ENCODE measurements at regions not wholly inside any gene's neighbourhood (a gene's known extent, or its start where the extent isn't known, plus 50 kb on each side); places are given as distances from the start of the nearest gene placed in this dataset.
"Not testable (repeated sequence)": the region's sequence is repeated elsewhere in the genome, so short reads cannot be mapped to it uniquely, and the experiment has no call there.

DNA sequence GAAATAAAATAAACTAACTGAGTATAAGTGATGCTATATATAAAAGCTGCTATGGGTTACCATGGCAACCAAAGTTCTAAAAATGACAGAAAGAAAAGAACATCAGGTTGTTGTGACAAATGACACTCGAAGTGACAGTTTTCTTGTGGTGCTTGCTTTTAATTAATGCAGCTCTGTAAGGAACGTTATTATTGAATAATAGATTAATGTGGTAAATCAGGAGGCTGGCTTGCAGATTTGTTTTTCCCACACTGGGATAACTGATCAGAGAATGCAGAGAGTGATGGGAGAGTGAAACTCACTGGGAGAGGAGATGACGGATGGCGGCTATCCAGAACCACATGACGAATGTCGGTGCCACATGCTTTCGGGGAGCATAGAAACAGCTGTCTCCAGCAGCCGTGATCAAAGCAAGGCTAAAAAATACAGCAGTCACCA lies 207.0 kb upstream of the ATP10A start:
- Histone ChIP-seq H2AK5ac (ENCODE audit: low read length) (no peak overlapping the region), H3K79me1 (ENCODE audit: low read length) (no peaks in the 10 kb centered on the region), H2BK120ac (ENCODE audit: low read depth, low read length) (no peak overlapping the region), H4K5ac (ENCODE audit: low read length) (no peak overlapping the region), H3K36me3 (ENCODE audit: control insufficient read depth, insufficient read depth, low read length) (no peaks in the 10 kb centered on the region), H4K8ac (ENCODE audit: low read depth, low read length) (no peak overlapping the region), H3K4me3 (ENCODE audit: low read length) (no peak overlapping the region), H3K27me3 (ENCODE audit: insufficient read depth, low read length, poor library complexity) (no peaks in the 10 kb centered on the region), H3K4me1 (ENCODE audit: control insufficient read depth, low read depth, low read length) (no peaks in the 10 kb centered on the region), H3K4me2 (ENCODE audit: low read length) (no peak overlapping the region), H3K18ac (ENCODE audit: low read length) (no peak overlapping the region), H3K9ac (ENCODE audit: low read length) (no peak overlapping the region), H3K4ac (ENCODE audit: low read depth, low read length) (no peak overlapping the region), H3K23ac (ENCODE audit: low read length) (no peak overlapping the region), H3K56ac (ENCODE audit: low read length) (no peak overlapping the region), H3K79me2 (ENCODE audit: control insufficient read depth, insufficient read depth, low read length) (no peaks in the 10 kb centered on the region), H2BK15ac (replicated peaks; ENCODE audit: low read depth) (no peak overlapping the region), H2BK5ac (ENCODE audit: low read length) (no peak overlapping the region), H3K27ac (ENCODE audit: low read depth, low read length) (no peak overlapping the region)
- no peak for DNase-seq
- no CpG with 5 or more reads among the region's 8 CpGs for WGBS (ENCODE audit: extremely low coverage, insufficient coverage, low lambda C conversion rate)

DNA sequence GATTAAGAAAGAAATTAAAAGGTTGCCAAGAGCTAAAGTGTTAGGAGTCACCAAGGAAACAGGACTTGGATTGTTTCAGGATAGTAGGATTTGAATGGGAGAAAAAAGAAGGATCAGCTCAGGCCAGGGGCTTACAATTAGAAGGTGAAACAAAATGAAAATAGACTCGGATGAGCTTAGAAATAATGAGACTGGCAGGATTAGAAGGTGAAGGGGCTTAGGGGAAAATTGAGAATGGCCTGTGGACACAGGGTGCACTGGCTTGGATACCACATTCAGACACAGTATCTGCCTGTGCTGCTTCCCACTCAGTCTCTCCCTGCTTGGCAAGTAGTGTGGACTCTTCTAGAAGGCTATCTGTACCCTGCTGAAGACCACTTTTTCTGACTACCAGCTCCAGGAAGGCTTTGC lies 206.1 kb upstream of the ATP10A start:
- no peaks in the 10 kb centered on the region for H3K36me3 ChIP-seq (ENCODE audit: control insufficient read depth, insufficient read depth, low read length)
- no peak overlapping the region for H3K4me2 ChIP-seq (ENCODE audit: low read length)
- no peaks in the 10 kb centered on the region for H3K27me3 ChIP-seq (ENCODE audit: insufficient read depth, low read length, poor library complexity)
- no peak overlapping the region for H3K4ac ChIP-seq (ENCODE audit: low read depth, low read length)
- H2BK120ac ChIP-seq (ENCODE audit: low read depth, low read length): no peak overlapping the region
- H2BK15ac ChIP-seq (replicated peaks; ENCODE audit: low read depth): no peak overlapping the region
- no peak overlapping the region for H3K4me3 ChIP-seq (ENCODE audit: low read length)
- H3K79me1 ChIP-seq (ENCODE audit: low read length): no peaks in the 10 kb centered on the region
- no peak overlapping the region for H2AK5ac ChIP-seq (ENCODE audit: low read length)
- H3K56ac ChIP-seq (ENCODE audit: low read length): no peak overlapping the region
- H3K27ac ChIP-seq (ENCODE audit: low read depth, low read length): no peak overlapping the region
- H3K4me1 ChIP-seq (ENCODE audit: control insufficient read depth, low read depth, low read length): no peaks in the 10 kb centered on the region
- no peak for DNase-seq
- H3K9ac ChIP-seq (ENCODE audit: low read length): no peak overlapping the region
- H4K5ac ChIP-seq (ENCODE audit: low read length): no peak overlapping the region
- H3K18ac ChIP-seq (ENCODE audit: low read length): no peak overlapping the region
- no peak overlapping the region for H4K8ac ChIP-seq (ENCODE audit: low read depth, low read length)
- H3K79me2 ChIP-seq (ENCODE audit: control insufficient read depth, insufficient read depth, low read length): no peaks in the 10 kb centered on the region
- no CpG with 5 or more reads among the region's 1 CpG for WGBS (ENCODE audit: extremely low coverage, insufficient coverage, low lambda C conversion rate)
- no peak overlapping the region for H2BK5ac ChIP-seq (ENCODE audit: low read length)
- H3K23ac ChIP-seq (ENCODE audit: low read length): no peak overlapping the region

DNA sequence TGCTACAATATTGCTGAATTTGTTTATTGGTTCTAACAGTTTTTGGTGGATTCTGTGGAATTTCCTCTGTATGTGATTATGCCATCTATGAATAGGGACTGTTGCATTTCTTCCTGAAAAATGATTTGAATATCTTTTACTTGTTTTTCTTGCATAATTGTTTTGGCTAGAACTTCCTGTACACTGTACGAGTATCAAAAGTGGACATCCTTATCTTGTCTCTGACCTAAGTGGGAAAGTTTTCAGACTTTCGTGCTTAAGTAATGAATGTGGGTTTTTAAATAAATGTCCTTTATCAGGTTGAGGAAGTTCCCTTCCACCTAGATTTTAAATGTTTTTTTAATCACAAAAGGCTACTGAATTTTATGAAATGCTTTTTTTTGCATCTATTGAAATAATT lies 203.8 kb upstream of the ATP10A start:
- no peak overlapping the region for H2BK15ac ChIP-seq (replicated peaks; ENCODE audit: low read depth)
- H3K27ac ChIP-seq (ENCODE audit: low read depth, low read length): no peak overlapping the region
- H3K4me1 ChIP-seq (ENCODE audit: control insufficient read depth, low read depth, low read length): no peaks in the 10 kb centered on the region
- H2BK120ac ChIP-seq (ENCODE audit: low read depth, low read length): no peak overlapping the region
- H2BK5ac ChIP-seq (ENCODE audit: low read length): no peak overlapping the region
- H3K79me2 ChIP-seq (ENCODE audit: control insufficient read depth, insufficient read depth, low read length): no peaks in the 10 kb centered on the region
- WGBS (ENCODE audit: extremely low coverage, insufficient coverage, low lambda C conversion rate): no CpG with 5 or more reads among the region's 2 CpGs
- no peak overlapping the region for H2AK5ac ChIP-seq (ENCODE audit: low read length)
- no peak overlapping the region for H3K23ac ChIP-seq (ENCODE audit: low read length)
- H4K5ac ChIP-seq (ENCODE audit: low read length): no peak overlapping the region
- no peak overlapping the region for H3K4me2 ChIP-seq (ENCODE audit: low read length)
- H3K36me3 ChIP-seq (ENCODE audit: control insufficient read depth, insufficient read depth, low read length): no peaks in the 10 kb centered on the region
- H3K9ac ChIP-seq (ENCODE audit: low read length): no peak overlapping the region
- H3K4me3 ChIP-seq (ENCODE audit: low read length): no peak overlapping the region
- H3K56ac ChIP-seq (ENCODE audit: low read length): no peak overlapping the region
- H3K79me1 ChIP-seq (ENCODE audit: low read length): no peaks in the 10 kb centered on the region
- no peaks in the 10 kb centered on the region for H3K27me3 ChIP-seq (ENCODE audit: insufficient read depth, low read length, poor library complexity)
- DNase-seq: no peak
- no peak overlapping the region for H3K18ac ChIP-seq (ENCODE audit: low read length)
- no peak overlapping the region for H4K8ac ChIP-seq (ENCODE audit: low read depth, low read length)
- no peak overlapping the region for H3K4ac ChIP-seq (ENCODE audit: low read depth, low read length)

DNA sequence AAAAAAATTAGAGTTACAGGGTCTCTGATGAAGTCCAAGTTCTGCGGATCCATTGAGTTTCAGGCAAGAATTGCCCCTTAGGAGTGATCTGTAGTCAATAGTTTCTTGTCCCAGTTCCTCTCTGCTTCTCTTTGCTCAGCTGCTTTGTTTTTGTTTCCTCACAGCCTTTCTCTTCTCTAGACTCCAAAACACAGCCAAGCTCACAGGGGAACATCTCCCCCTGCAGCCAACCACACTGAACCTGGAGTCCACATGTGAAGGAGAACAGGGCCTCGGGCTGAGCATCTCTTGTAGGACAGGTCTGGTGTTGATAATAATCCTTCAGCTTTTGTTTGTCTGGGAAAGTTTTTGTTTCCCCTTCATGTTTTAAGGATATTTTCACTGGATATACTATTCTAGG lies 202.6 kb upstream of the ATP10A start:
- no peak overlapping the region for H4K8ac ChIP-seq (ENCODE audit: low read depth, low read length)
- H3K27ac ChIP-seq (ENCODE audit: low read depth, low read length): no peak overlapping the region
- H3K56ac ChIP-seq (ENCODE audit: low read length): no peak overlapping the region
- no CpG with 5 or more reads among the region's 2 CpGs for WGBS (ENCODE audit: extremely low coverage, insufficient coverage, low lambda C conversion rate)
- H2BK15ac ChIP-seq (replicated peaks; ENCODE audit: low read depth): no peak overlapping the region
- no peak overlapping the region for H2BK5ac ChIP-seq (ENCODE audit: low read length)
- H3K18ac ChIP-seq (ENCODE audit: low read length): no peak overlapping the region
- no peak overlapping the region for H3K4ac ChIP-seq (ENCODE audit: low read depth, low read length)
- no peaks in the 10 kb centered on the region for H3K79me1 ChIP-seq (ENCODE audit: low read length)
- no peak overlapping the region for H3K23ac ChIP-seq (ENCODE audit: low read length)
- H3K4me1 ChIP-seq (ENCODE audit: control insufficient read depth, low read depth, low read length): no peaks in the 10 kb centered on the region
- no peaks in the 10 kb centered on the region for H3K36me3 ChIP-seq (ENCODE audit: control insufficient read depth, insufficient read depth, low read length)
- peak; percentile 64 for DNase-seq
- no peak overlapping the region for H3K9ac ChIP-seq (ENCODE audit: low read length)
- H2AK5ac ChIP-seq (ENCODE audit: low read length): no peak overlapping the region
- H3K27me3 ChIP-seq (ENCODE audit: insufficient read depth, low read length, poor library complexity): no peaks in the 10 kb centered on the region
- H3K4me2 ChIP-seq (ENCODE audit: low read length): no peak overlapping the region
- no peak overlapping the region for H4K5ac ChIP-seq (ENCODE audit: low read length)
- no peaks in the 10 kb centered on the region for H3K79me2 ChIP-seq (ENCODE audit: control insufficient read depth, insufficient read depth, low read length)
- H2BK120ac ChIP-seq (ENCODE audit: low read depth, low read length): no peak overlapping the region
- H3K4me3 ChIP-seq (ENCODE audit: low read length): no peak overlapping the region

DNA sequence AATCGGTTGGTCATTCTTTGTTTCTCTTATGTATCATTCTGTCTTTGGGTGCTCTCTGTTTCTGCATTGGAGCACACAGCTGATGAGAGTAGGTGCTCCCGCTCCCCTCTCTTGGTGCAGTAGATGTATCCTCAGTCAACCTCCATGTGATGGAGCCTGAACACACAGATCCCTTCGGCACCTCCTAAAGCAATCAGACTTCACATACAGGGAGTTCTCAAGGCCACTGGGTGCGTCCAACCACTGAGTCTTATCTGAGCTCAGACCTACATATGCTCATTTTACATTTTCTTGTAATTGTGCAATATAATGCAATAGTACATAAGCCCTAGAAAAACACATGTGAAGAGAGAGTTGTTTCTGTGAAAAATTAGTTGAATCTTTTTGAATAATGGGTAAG lies 198.1 kb upstream of the ATP10A start:
- Histone ChIP-seq H4K8ac (ENCODE audit: low read depth, low read length) (no peak overlapping the region), H2BK15ac (replicated peaks; ENCODE audit: low read depth) (no peak overlapping the region), H3K4me1 (ENCODE audit: control insufficient read depth, low read depth, low read length) (no peaks in the 10 kb centered on the region), H2AK5ac (ENCODE audit: low read length) (no peak overlapping the region), H4K5ac (ENCODE audit: low read length) (no peak overlapping the region), H3K4me3 (ENCODE audit: low read length) (no peak overlapping the region), H2BK5ac (ENCODE audit: low read length) (no peak overlapping the region), H3K56ac (ENCODE audit: low read length) (no peak overlapping the region), H3K18ac (ENCODE audit: low read length) (no peak overlapping the region), H3K27ac (ENCODE audit: low read depth, low read length) (no peak overlapping the region), H3K4ac (ENCODE audit: low read depth, low read length) (no peak overlapping the region), H3K79me1 (ENCODE audit: low read length) (no peaks in the 10 kb centered on the region), H3K27me3 (ENCODE audit: insufficient read depth, low read length, poor library complexity) (no peaks in the 10 kb centered on the region), H3K36me3 (ENCODE audit: control insufficient read depth, insufficient read depth, low read length) (no peaks in the 10 kb centered on the region), H3K23ac (ENCODE audit: low read length) (no peak overlapping the region), H3K9ac (ENCODE audit: low read length) (no peak overlapping the region), H3K79me2 (ENCODE audit: control insufficient read depth, insufficient read depth, low read length) (no peaks in the 10 kb centered on the region), H2BK120ac (ENCODE audit: low read depth, low read length) (no peak overlapping the region), H3K4me2 (ENCODE audit: low read length) (no peak overlapping the region)
- WGBS (ENCODE audit: extremely low coverage, insufficient coverage, low lambda C conversion rate): no CpG with 5 or more reads among the region's 4 CpGs
- DNase-seq: no peak

DNA sequence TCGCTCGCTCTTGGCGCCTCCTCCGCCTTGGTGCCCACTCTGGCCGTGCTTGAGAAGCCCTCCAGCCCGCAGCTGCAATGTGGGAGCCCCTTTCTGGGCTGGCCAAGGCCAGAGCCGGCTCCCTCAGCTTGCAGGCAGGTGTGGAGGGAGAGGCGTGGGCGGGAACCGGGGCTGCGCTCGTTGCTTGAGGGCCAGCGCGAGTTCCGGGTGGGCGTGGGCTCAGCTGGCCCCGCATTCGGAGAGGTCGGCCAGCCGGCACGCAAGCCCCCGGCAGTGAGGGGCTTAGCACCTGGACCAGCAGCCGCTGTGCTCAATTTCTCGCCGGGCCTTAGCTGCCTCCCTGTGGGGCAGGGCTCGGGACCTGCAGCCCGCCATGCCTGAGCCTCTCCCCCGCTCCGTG lies 193.6 kb upstream of the ATP10A start:
- not testable (repeated sequence) for H4K8ac ChIP-seq (ENCODE audit: low read depth, low read length); H2BK120ac ChIP-seq (ENCODE audit: low read depth, low read length); H3K23ac ChIP-seq (ENCODE audit: low read length); DNase-seq; H2BK5ac ChIP-seq (ENCODE audit: low read length); H3K79me2 ChIP-seq (ENCODE audit: control insufficient read depth, insufficient read depth, low read length); H2BK15ac ChIP-seq (replicated peaks; ENCODE audit: low read depth); H3K79me1 ChIP-seq (ENCODE audit: low read length); H3K36me3 ChIP-seq (ENCODE audit: control insufficient read depth, insufficient read depth, low read length); H3K4ac ChIP-seq (ENCODE audit: low read depth, low read length); H3K56ac ChIP-seq (ENCODE audit: low read length); H3K27ac ChIP-seq (ENCODE audit: low read depth, low read length); H3K18ac ChIP-seq (ENCODE audit: low read length); H3K9ac ChIP-seq (ENCODE audit: low read length); H3K4me1 ChIP-seq (ENCODE audit: control insufficient read depth, low read depth, low read length); H3K27me3 ChIP-seq (ENCODE audit: insufficient read depth, low read length, poor library complexity); H2AK5ac ChIP-seq (ENCODE audit: low read length); H3K4me3 ChIP-seq (ENCODE audit: low read length); H4K5ac ChIP-seq (ENCODE audit: low read length); H3K4me2 ChIP-seq (ENCODE audit: low read length)
- no CpG with 5 or more reads among the region's 29 CpGs for whole genome bisulfite sequencing (ENCODE audit: extremely low coverage, insufficient coverage, low lambda C conversion rate)
